ENCODE measurements at regions not wholly inside any gene's neighbourhood (a gene's known extent, or its start where the extent isn't known, plus 50 kb on each side); places are given as distances from the start of the nearest gene placed in this dataset.

DNA sequence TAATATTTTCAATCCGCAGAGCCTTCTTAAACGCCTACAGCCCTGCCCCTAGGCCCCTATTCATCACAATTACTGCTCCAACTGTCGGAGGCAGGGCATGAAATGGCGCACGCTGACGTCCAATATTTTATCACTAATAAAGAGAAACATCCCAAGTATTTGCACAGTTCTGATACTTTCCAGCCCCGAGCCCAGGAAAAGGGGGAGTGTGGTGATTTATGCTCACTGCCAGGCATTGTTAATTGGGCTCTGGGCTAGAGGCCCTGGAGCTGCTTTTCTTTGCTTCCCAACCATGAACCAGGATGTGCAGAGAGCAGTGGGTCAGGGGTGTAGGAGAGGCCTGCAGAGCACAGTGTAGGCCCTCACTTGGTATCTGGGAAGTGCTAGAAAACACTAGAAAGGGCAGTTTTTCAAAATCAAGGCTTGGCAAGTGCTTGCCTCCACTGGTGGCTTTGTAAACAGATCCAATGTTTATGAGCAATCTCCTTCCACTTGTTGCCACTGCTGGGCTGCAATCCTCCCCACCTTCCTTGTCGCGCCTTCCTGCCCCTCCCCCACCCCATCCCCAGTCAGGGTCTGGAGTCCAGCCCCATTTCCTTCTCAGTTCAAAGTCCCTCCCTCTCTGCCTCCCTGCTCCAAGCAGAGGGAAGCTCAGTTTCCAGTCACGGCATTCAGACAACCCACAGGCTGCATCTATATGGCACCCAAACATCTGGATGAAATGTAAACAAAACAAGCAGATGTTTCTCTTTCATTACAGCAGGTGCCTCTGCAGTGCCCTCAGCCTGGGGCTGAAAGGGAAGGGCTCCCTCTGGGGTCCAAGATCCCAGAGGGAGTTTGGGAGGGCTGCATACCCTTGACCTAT lies 83.9 kb upstream of the PKDCC start:
- no peaks in the 10 kb centered on the region for H3K27me3 ChIP-seq (ENCODE audit: insufficient read depth, low read depth, severe bottlenecking)
- no peak for DNase-seq
- H3K4me3 ChIP-seq (ENCODE audit: low read depth, low read length): no peak overlapping the region
- H3K27ac ChIP-seq: no peak overlapping the region
- no peaks in the 10 kb centered on the region for H3K36me3 ChIP-seq
- TF ChIP-seq, protein P1, sequence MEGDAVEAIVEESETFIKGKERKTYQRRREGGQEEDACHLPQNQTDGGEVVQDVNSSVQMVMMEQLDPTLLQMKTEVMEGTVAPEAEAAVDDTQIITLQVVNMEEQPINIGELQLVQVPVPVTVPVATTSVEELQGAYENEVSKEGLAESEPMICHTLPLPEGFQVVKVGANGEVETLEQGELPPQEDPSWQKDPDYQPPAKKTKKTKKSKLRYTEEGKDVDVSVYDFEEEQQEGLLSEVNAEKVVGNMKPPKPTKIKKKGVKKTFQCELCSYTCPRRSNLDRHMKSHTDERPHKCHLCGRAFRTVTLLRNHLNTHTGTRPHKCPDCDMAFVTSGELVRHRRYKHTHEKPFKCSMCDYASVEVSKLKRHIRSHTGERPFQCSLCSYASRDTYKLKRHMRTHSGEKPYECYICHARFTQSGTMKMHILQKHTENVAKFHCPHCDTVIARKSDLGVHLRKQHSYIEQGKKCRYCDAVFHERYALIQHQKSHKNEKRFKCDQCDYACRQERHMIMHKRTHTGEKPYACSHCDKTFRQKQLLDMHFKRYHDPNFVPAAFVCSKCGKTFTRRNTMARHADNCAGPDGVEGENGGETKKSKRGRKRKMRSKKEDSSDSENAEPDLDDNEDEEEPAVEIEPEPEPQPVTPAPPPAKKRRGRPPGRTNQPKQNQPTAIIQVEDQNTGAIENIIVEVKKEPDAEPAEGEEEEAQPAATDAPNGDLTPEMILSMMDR (IDR thresholded peaks at IDR 0.05; ENCODE audit: low read depth, low read length): no peak
- no peaks in the 10 kb centered on the region for H3K9me3 ChIP-seq (ENCODE audit: severe bottlenecking)

DNA sequence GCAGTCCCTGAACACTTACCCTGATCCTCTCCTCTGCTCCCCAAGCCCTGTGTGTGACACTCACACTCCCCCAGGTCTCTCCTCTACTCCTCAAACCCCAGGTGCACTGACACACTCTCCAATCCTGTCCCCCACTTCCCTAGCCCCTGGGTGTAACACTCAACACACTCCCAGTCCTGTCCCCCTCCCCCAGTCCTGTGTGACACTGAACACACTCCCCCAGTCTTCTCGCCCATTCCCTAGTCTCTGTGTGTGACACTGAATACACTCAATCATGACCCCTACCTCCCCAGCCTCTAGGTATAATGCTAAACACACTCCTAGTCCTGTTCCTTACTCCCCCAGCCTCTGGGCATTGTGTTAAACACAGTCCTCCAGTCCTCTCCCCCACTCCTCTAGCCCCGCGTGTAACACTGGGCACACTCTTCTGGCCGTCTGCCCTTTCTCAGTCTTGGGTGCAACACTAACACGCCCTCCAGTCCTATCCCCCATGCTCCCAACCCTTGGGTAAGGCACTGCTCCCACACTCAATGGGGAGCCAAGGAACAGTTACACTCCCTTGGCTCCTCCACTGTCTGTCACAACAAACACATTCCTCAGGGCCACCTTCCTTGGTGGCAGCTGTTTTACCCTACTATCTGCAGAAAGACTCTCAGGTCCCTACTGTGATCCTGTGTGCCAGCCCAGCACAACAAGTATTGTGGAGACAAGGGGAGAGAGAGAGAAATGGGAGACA lies 82.5 kb upstream of the PKDCC start:
- no peaks in the 10 kb centered on the region for H3K27me3 ChIP-seq (ENCODE audit: insufficient read depth, low read depth, severe bottlenecking)
- TF ChIP-seq, protein P1 (IDR thresholded peaks at IDR 0.05; ENCODE audit: low read depth, low read length): no peak
- no peak overlapping the region for H3K4me3 ChIP-seq (ENCODE audit: low read depth, low read length)
- no peaks in the 10 kb centered on the region for H3K9me3 ChIP-seq (ENCODE audit: severe bottlenecking)
- no peaks in the 10 kb centered on the region for H3K36me3 ChIP-seq
- DNase-seq: no peak
- no peak overlapping the region for H3K27ac ChIP-seq

DNA sequence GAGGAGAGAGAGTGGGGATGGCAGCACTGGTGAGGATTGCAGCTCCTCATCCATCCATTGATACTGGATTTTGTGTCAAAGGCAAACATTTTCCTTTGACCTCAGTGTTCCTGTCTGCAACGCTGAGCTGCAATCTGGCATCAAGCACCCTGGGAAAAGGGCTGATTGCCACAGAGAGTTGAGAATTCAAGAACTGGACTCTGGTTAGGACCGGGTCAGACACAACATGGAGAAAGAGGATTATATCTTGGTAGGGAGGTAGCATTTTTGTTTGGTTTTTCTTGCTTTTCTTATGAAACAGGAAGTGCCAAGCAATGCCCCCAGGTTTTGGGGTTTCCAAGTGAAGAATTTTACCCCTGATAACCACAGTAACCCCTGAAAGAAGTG lies 81.9 kb upstream of the PKDCC start:
- TF ChIP-seq, protein P1 (IDR thresholded peaks at IDR 0.05; ENCODE audit: low read depth, low read length): no peak
- Histone ChIP-seq H3K36me3 (no peaks in the 10 kb centered on the region), H3K9me3 (ENCODE audit: severe bottlenecking) (no peaks in the 10 kb centered on the region), H3K27ac (no peak overlapping the region), H3K4me3 (ENCODE audit: low read depth, low read length) (no peak overlapping the region), H3K27me3 (ENCODE audit: insufficient read depth, low read depth, severe bottlenecking) (no peaks in the 10 kb centered on the region)
- DNase-seq: no peak

DNA sequence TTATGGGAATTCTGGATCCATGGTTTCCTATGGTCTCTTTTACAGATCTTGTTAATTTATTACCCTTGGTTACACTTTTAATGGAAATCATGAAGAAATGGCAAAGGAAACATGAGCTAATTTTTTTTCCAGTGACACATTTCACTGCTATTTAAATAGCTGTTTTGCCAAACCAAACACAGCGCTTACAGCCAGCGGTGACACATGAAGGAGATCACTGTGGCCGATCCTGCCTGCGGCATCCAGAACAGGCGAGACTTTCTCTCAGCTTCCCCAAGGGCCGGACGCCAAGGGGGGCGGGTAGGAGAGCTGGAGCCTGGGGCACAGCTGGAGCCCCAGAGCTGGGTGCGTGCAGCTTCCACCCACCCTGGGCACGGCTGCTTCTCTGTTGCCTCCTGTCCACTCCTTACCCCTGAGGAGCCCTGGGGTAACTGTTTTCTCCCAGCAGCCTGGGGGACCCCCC lies 81.4 kb upstream of the PKDCC start:
- Histone ChIP-seq H3K36me3 (no peaks in the 10 kb centered on the region), H3K9me3 (ENCODE audit: severe bottlenecking) (no peaks in the 10 kb centered on the region), H3K4me3 (ENCODE audit: low read depth, low read length) (no peak overlapping the region), H3K27me3 (ENCODE audit: insufficient read depth, low read depth, severe bottlenecking) (no peaks in the 10 kb centered on the region), H3K27ac (no peak overlapping the region)
- TF ChIP-seq, protein P1 (IDR thresholded peaks at IDR 0.05; ENCODE audit: low read depth, low read length): no peak
- no peak for DNase-seq

DNA sequence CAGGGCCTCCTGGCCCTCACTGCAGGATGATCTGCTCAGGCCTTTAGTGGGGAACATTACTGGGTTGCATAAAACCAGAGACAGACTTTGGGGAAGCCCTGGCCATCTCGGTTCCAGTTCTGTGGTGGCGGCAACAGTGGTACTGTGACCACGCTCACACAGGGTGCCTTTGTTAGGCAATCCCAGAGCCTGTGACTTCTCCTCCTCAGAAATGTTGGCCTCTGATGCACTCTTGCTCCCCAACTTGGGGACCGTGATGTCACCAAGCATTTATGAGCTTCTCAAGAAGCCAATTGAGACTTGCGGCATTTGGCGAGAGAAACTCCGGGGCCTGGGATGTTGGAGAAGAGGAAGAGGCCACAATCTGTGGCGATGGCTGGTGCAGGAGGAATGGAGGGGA lies 80.9 kb upstream of the PKDCC start:
- DNase-seq: no peak
- Histone ChIP-seq H3K4me3 (ENCODE audit: low read depth, low read length) (no peak overlapping the region), H3K27ac (no peak overlapping the region), H3K27me3 (ENCODE audit: insufficient read depth, low read depth, severe bottlenecking) (no peaks in the 10 kb centered on the region), H3K36me3 (no peaks in the 10 kb centered on the region), H3K9me3 (ENCODE audit: severe bottlenecking) (no peaks in the 10 kb centered on the region)
- TF ChIP-seq, protein P1 (IDR thresholded peaks at IDR 0.05; ENCODE audit: low read depth, low read length): no peak
